Smooth muscle cell (in vitro differentiated cells): ENCODE measurements at regions not wholly inside any gene's neighbourhood (a gene's known extent, or its start where the extent isn't known, plus 50 kb on each side); places are given as distances from the start of the nearest gene placed in this dataset.

Source experiments
- DNase-seq: peaks from one replicate; lab custom pipeline; 2025; ENCODE audit not compliant: unreplicated experiment; lab: John Stamatoyannopoulos, UW
- H2AFZ ChIP-seq: fragments of 200-600 bp; sonication (generic); 2 replicates; pipeline ENCODE4 v1.6.0; 2016; ENCODE audit warnings: antibody characterized with exemption, low read depth, mild to moderate bottlenecking
- H3F3A ChIP-seq: fragments of 200-600 bp; sonication (generic); 2 replicates; pipeline ENCODE4 v1.6.0; 2017; ENCODE audit warnings: antibody characterized with exemption, low read depth
- H3K27ac ChIP-seq: fragments of 200-600 bp; sonication (generic); 2 replicates; pipeline ENCODE4 v1.5.1; 2016; ENCODE audit warnings: low read depth, mild to moderate bottlenecking
- H3K27me3 ChIP-seq: fragments of 200-600 bp; sonication (generic); 2 replicates; pipeline ENCODE4 v1.6.1; 2016; ENCODE audit warnings: low read depth, mild to moderate bottlenecking
- H3K36me3 ChIP-seq: fragments of 200-600 bp; sonication (generic); 2 replicates; pipeline ENCODE4 v1.5.1; 2016; ENCODE audit warnings: low read depth
- H3K4me1 ChIP-seq: fragments of 200-600 bp; sonication (generic); 2 replicates; pipeline ENCODE4 v1.5.1; 2016; ENCODE audit warnings: low read depth
- H3K4me2 ChIP-seq: fragments of 200-600 bp; sonication (generic); 2 replicates; pipeline ENCODE4 v1.6.0; 2016; ENCODE audit warnings: mild to moderate bottlenecking
- H3K4me3 ChIP-seq: fragments of 200-600 bp; sonication (generic); 2 replicates; pipeline ENCODE4 v1.5.1; 2016; ENCODE audit warnings: mild to moderate bottlenecking
- H3K79me2 ChIP-seq: fragments of 200-600 bp; sonication (generic); 2 replicates; pipeline ENCODE4 v1.6.0; 2016; ENCODE audit warnings: low read depth, mild to moderate bottlenecking
- H3K9ac ChIP-seq: fragments of 200-600 bp; sonication (generic); 2 replicates; pipeline ENCODE4 v1.6.0; 2016; ENCODE audit warnings: low read depth
- H3K9me3 ChIP-seq: fragments of 200-600 bp; sonication (generic); replicated peaks from 2 replicates; pipeline ENCODE4 v1.5.1; 2016; ENCODE audit warnings: low read depth
- H4K20me1 ChIP-seq: fragments of 200-600 bp; sonication (generic); 2 replicates; pipeline ENCODE4 v1.6.0; 2016; ENCODE audit warnings: low read depth
- CTCF ChIP-seq: fragments of 200-600 bp; sonication (generic); IDR thresholded peaks from 2 replicates; pipeline ENCODE4 v1.5.1; 2017; ENCODE audit warnings: borderline replicate concordance, mild to moderate bottlenecking, antibody characterized with exemption; ENCODE audit not compliant: insufficient read depth, poor library complexity, severe bottlenecking
- WGBS: methylation state at CpG from one replicate; pipeline ENCODE4 v1.1.7; 2016; ENCODE audit warnings: low lambda C conversion rate; 5-methylcytosine and 5-hydroxymethylcytosine counted together

GRCh38 chr12:61301817-61302216 lies 958.4 kb upstream of the USP15 start:
- Histone ChIP-seq H3K4me2 (no peak overlapping the region), H3K9me3 (no peaks in the 10 kb centered on the region), H3K36me3 (no peaks in the 10 kb centered on the region), H3K9ac (no peak overlapping the region), H2AFZ (no peak overlapping the region), H3K79me2 (no peaks in the 10 kb centered on the region), H3F3A (no peaks in the 10 kb centered on the region), H3K4me1 (no peaks in the 10 kb centered on the region), H3K4me3 (no peak overlapping the region), H3K27ac (no peak overlapping the region), H3K27me3 (no peaks in the 10 kb centered on the region), H4K20me1 (no peaks in the 10 kb centered on the region)
- no peak for DNase-seq
- no peak for TF ChIP-seq CTCF
- 94% methylated on average over 2 of the region's 2 CpGs for WGBS

DNA sequence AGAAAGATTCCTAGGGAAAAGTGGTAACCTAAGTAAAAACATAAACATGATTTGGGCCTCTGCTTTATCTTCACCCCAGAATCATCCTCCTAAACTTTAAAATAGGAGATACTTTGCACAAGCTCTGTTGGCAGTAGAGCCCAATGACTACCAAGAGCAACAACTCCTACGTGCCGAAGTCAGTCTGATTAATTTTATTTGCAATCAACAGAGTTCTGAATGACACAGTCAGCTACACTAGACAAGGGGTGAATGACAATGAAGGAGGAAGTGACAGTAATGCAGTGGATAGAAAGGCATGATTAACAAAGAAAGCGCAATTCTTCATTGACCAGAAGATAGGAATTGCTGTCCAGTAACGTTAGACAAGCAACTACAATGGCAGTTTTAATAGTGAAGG lies 957.9 kb upstream of the USP15 start:
- H3F3A ChIP-seq = no peaks in the 10 kb centered on the region
- DNase-seq = no peak
- no peaks in the 10 kb centered on the region for H4K20me1 ChIP-seq
- H3K9me3 ChIP-seq = no peaks in the 10 kb centered on the region
- no peak overlapping the region for H3K4me3 ChIP-seq
- no peaks in the 10 kb centered on the region for H3K4me1 ChIP-seq
- H3K79me2 ChIP-seq = no peaks in the 10 kb centered on the region
- no peaks in the 10 kb centered on the region for H3K36me3 ChIP-seq
- no peak overlapping the region for H3K9ac ChIP-seq
- H3K4me2 ChIP-seq = no peak overlapping the region
- WGBS = 83% methylated on average over 4 of the region's 4 CpGs
- H3K27me3 ChIP-seq = no peaks in the 10 kb centered on the region
- TF ChIP-seq CTCF = no peak
- H3K27ac ChIP-seq = no peak overlapping the region
- no peak overlapping the region for H2AFZ ChIP-seq

GRCh38 chr12:61308220-61308619 lies 952.0 kb upstream of the USP15 start:
- Histone ChIP-seq H2AFZ (no peak overlapping the region), H3K36me3 (no peaks in the 10 kb centered on the region), H3K79me2 (no peaks in the 10 kb centered on the region), H3K9me3 (no peaks in the 10 kb centered on the region), H3K4me3 (no peak overlapping the region), H3K9ac (no peak overlapping the region), H3K27ac (no peak overlapping the region), H3K27me3 (no peaks in the 10 kb centered on the region), H3K4me2 (no peak overlapping the region), H3F3A (no peaks in the 10 kb centered on the region), H3K4me1 (no peaks in the 10 kb centered on the region), H4K20me1 (no peaks in the 10 kb centered on the region)
- DNase-seq = no peak
- TF ChIP-seq CTCF = no peak
- WGBS = 85% methylated on average over 2 of the region's 2 CpGs

DNA sequence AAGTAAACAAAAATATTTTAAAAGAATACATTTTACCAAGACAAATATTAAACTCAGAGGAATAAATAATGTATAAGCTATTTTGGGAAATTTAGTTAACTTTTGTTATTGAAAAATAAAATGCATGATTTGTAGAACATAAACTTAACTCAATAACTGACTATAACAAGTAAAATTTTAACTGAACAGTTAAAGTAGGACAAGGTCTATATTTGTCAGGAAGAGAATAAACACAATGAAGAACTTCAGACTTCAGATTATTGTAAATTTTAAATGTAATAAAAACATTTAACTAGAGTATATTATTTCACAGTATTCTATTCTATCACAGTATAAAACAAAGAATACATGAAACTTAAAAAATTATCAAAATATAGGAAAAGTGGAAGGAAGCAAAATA lies 948.8 kb upstream of the USP15 start:
- H3K27ac ChIP-seq = no peak overlapping the region
- no peaks in the 10 kb centered on the region for H3K9me3 ChIP-seq
- no peaks in the 10 kb centered on the region for H3K36me3 ChIP-seq
- no peak overlapping the region for H2AFZ ChIP-seq
- no peak for DNase-seq
- no peak overlapping the region for H3K9ac ChIP-seq
- H3K4me2 ChIP-seq = no peak overlapping the region
- no peak overlapping the region for H3K4me3 ChIP-seq
- H3K27me3 ChIP-seq = no peaks in the 10 kb centered on the region
- no peak for TF ChIP-seq CTCF
- no peaks in the 10 kb centered on the region for H3F3A ChIP-seq
- no peaks in the 10 kb centered on the region for H3K4me1 ChIP-seq
- no peaks in the 10 kb centered on the region for H4K20me1 ChIP-seq
- H3K79me2 ChIP-seq = no peaks in the 10 kb centered on the region
